Kidney epithelial cell (primary cell): ENCODE measurements at regions not wholly inside any gene's neighbourhood (a gene's known extent, or its start where the extent isn't known, plus 50 kb on each side); places are given as distances from the start of the nearest gene placed in this dataset.

ENCODE experiments used
- DNase-seq: peaks from one replicate; pipeline ENCODE4 v3.0.0-alpha.2; 2010; ENCODE audit warnings: low read depth
- H3K27me3 ChIP-seq: 2 replicates; pipeline ENCODE4 v1.6.0; 2011; ENCODE audit warnings: low read length; ENCODE audit not compliant: control insufficient read depth, insufficient read depth
- H3K36me3 ChIP-seq: 2 replicates; pipeline ENCODE4 v1.5.1; 2011; ENCODE audit warnings: low read length; ENCODE audit not compliant: control insufficient read depth, insufficient read depth
- H3K4me3 ChIP-seq: 2 replicates; pipeline ENCODE4 v1.5.1; 2011; ENCODE audit warnings: low read depth, mild to moderate bottlenecking, control low read depth, low read length
- TF ChIP-seq, protein P1 (sequence below): IDR thresholded peaks from 2 replicates; pipeline ENCODE4 v1.5.1; 2011; ENCODE audit warnings: mild to moderate bottlenecking, moderate library complexity, low read length, control low read depth, inconsistent platforms; ENCODE audit not compliant: insufficient read depth, poor library complexity, severe bottlenecking

DNA sequence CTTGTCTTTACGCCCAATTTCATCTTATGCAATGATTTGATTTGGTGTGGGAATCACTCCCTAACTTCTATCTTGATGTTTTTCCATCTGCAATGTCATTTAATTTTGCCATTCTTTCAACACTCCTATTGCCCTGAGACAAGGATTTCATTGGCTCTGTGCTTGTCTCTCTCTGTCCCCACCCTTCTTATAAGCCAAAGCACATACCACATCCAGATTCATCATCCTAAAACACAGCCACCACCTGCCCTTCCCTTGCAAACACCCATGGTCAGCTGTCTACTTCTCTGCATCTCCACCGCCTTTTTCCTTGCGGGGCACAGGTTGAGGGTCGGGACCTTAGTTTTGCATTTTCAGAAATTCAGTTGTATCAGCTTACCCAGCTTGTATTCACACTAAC lies 225.8 kb upstream of the SOX21 start:
- H3K27me3 ChIP-seq, result peaks cover 6% of the 10 kb centered on the region
- TF ChIP-seq, protein P1, sequence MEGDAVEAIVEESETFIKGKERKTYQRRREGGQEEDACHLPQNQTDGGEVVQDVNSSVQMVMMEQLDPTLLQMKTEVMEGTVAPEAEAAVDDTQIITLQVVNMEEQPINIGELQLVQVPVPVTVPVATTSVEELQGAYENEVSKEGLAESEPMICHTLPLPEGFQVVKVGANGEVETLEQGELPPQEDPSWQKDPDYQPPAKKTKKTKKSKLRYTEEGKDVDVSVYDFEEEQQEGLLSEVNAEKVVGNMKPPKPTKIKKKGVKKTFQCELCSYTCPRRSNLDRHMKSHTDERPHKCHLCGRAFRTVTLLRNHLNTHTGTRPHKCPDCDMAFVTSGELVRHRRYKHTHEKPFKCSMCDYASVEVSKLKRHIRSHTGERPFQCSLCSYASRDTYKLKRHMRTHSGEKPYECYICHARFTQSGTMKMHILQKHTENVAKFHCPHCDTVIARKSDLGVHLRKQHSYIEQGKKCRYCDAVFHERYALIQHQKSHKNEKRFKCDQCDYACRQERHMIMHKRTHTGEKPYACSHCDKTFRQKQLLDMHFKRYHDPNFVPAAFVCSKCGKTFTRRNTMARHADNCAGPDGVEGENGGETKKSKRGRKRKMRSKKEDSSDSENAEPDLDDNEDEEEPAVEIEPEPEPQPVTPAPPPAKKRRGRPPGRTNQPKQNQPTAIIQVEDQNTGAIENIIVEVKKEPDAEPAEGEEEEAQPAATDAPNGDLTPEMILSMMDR, result no peak
- no peak for DNase-seq
- H3K36me3 ChIP-seq, result no peaks in the 10 kb centered on the region
- no peak overlapping the region for H3K4me3 ChIP-seq

DNA sequence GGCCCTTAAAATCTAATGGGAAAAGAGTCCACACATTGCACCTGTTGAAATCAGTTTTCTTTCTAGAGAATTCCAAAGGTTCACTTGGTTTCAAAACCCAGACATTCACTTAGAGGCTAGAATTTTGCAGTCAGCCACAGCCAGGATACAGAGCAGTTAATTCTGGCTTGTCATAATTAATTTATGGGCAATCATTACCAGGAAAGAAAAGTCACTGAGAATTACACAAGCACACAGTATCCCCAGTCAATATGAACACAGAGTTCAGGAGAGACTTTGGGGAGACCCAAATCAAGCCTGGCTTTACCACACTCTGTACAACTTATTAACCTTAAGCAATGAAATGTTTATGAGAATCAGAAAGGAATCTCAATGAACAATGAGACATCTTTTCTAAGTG lies 224.3 kb upstream of the SOX21 start:
- no peak for DNase-seq
- TF ChIP-seq, protein P1, result no peak
- Histone ChIP-seq H3K36me3 (no peaks in the 10 kb centered on the region), H3K4me3 (no peak overlapping the region), H3K27me3 (peaks cover 6% of the 10 kb centered on the region)

DNA sequence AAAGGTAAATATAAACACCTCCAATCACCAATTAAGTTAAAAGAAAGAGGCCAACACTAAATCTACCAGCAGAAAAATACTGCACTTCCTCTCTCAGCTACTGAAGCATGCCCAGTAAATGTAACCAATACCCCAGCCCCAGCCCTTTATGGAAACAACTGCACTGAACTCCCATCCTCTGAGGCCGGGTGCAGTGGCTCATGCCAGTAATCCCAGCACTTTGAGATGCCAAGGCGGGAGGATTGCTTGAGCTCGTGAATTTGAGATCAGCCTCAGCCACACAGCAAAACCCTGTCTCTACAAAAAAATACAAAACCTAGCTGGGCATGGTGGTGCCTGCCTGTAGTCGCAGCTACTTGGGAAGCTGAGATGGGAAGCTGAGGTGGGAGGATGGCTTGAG lies 221.6 kb upstream of the SOX21 start:
- Histone ChIP-seq H3K4me3 (no peak overlapping the region), H3K36me3 (no peaks in the 10 kb centered on the region), H3K27me3 (peaks cover 6% of the 10 kb centered on the region)
- TF ChIP-seq, protein P1, result no peak
- DNase-seq, result no peak

DNA sequence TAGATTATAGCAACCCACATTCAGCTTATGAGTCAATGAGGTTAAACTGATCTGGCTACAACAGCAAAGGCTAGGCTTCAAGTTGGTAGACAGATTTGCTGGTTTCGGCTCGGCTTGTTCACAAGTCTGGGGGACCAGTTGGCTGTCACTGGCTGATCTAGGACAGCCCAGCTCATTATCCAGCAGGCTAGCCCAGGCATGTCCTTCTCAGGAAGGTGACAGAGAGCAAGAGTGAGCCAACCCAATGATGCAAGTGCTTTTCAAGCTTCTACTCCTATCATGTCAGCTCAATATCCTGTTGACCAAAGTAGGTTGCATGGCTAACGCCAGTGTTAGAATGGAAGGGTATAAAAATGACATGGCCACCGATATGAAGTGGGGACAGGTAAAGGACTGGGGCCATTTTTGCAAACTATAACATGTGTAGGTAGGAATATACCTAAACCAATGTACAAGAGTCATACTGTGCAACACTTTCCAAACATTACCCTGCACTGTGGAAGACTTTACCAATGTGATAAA lies 220.9 kb upstream of the SOX21 start:
- H3K4me3 ChIP-seq, result no peak overlapping the region
- no peak for DNase-seq
- TF ChIP-seq, protein P1, result no peak
- H3K36me3 ChIP-seq, result no peaks in the 10 kb centered on the region
- peaks cover 4% of the 10 kb centered on the region for H3K27me3 ChIP-seq

DNA sequence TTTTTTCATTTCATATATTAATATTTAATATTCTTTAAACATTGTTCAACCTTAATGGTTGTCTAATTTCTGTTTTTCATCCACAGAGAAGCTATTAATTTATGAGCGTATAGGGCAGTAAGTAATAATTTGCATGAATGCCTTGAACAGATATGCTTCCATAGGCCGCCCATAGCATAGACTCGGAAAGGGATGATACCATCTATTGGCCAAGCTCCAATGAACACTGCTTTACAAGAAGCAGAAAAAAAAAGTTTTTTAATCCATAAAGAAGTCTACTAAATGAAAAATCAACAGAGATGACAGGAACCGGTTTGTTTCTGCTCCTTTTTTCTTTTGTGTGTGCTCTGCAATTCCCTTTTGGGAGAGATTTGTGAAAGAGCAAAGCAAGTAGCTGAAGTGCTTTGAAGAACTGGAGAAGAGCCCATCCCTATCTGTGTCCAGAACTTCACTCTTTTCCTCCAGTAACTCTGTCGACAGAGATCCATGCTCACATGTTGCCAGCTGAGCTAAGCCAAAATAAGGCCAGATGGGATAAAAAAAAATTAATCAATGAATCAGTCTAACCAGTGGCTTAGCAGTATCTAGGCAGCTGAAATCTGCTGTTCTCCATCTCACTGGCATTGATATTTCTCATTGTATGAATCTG lies 215.9 kb upstream of the SOX21 start:
- no peak for DNase-seq
- Histone ChIP-seq H3K4me3 (no peak overlapping the region), H3K36me3 (no peaks in the 10 kb centered on the region), H3K27me3 (no peaks in the 10 kb centered on the region)
- TF ChIP-seq, protein P1, result no peak

DNA sequence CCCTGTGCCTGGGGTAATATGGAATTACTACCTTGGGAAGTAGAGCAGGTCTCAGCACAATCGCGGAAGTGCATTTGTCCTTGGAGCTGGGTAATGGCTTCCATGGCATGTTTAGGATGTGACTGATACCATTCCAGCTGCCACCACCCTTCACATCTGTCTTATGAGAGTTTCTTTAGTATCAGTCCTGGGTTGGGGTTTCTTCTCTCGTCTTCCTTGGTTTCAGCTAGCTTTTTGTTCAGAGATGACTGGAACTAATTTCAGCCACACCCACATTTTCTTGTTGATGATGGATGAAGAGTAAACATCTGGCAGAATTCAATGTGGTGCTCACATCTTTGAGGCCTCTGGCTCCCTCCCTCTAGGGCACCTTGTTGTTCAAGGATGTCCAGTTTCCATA lies 212.9 kb upstream of the SOX21 start:
- DNase-seq, result no peak
- TF ChIP-seq, protein P1, result no peak
- Histone ChIP-seq H3K4me3 (no peak overlapping the region), H3K27me3 (no peaks in the 10 kb centered on the region), H3K36me3 (no peaks in the 10 kb centered on the region)
